B cell (primary cell): ENCODE measurements at regions not wholly inside any gene's neighbourhood (a gene's known extent, or its start where the extent isn't known, plus 50 kb on each side); places are given as distances from the start of the nearest gene placed in this dataset.

Source experiments
- EZH2 ChIP-seq: IDR thresholded peaks from 2 replicates; pipeline ENCODE4 v1.6.1; 2012; ENCODE audit warnings: borderline replicate concordance, low read depth, mild to moderate bottlenecking, moderate library complexity, low read length; ENCODE audit not compliant: insufficient read depth, poor library complexity, severe bottlenecking
- TF ChIP-seq, protein P1 (sequence below): fragments of 200-600 bp; IDR thresholded peaks from one replicate; pipeline ENCODE4 v1.8.0; 2022; ENCODE audit warnings: antibody characterized with exemption, mild to moderate bottlenecking

DNA sequence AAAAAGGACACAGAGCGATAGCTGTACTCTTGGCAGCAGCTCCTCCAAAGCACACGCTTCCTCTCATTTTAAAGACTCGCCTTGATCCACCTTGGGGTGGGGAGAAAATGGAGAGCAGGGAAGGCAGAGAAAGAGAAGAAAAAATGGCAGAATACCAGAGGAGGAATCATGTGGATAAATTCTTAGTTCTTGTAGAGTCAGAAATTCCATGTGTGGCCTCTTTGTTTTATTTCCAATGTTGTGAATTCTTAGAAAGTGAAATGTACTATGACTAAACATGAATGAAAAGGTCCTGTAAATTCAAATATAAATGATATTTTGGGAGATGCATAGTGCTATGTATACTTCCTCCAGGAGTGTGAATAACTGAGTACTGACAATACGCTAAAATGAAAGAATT lies 89.7 kb upstream of the SESTD1 start:
- TF ChIP-seq, protein P1, sequence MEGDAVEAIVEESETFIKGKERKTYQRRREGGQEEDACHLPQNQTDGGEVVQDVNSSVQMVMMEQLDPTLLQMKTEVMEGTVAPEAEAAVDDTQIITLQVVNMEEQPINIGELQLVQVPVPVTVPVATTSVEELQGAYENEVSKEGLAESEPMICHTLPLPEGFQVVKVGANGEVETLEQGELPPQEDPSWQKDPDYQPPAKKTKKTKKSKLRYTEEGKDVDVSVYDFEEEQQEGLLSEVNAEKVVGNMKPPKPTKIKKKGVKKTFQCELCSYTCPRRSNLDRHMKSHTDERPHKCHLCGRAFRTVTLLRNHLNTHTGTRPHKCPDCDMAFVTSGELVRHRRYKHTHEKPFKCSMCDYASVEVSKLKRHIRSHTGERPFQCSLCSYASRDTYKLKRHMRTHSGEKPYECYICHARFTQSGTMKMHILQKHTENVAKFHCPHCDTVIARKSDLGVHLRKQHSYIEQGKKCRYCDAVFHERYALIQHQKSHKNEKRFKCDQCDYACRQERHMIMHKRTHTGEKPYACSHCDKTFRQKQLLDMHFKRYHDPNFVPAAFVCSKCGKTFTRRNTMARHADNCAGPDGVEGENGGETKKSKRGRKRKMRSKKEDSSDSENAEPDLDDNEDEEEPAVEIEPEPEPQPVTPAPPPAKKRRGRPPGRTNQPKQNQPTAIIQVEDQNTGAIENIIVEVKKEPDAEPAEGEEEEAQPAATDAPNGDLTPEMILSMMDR, result no peak
- no peak for TF ChIP-seq EZH2
